ENCODE measurements at regions not wholly inside any gene's neighbourhood (a gene's known extent, or its start where the extent isn't known, plus 50 kb on each side); places are given as distances from the start of the nearest gene placed in this dataset.
"Not testable (repeated sequence)": the region's sequence is repeated elsewhere in the genome, so short reads cannot be mapped to it uniquely, and the experiment has no call there.

DNA sequence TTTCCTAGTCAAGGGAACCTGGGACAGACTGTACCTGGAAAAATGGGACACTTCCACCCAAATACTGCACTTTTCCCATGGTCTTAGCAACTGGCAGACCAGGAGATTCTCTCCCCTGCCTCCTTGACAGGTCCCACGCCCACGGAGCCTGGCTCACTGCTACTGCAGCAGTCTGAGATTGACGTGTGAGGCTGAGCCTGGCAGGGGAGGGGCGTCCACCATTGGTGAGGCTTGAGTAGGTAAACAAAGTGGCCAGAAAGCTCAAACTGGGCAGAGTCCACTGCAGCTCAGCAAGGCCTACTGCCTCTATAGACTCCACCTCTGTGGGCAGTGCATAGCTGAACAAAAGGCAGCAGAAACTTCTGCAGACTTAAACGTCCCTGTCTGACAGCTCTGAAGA is 301.4 kb downstream of the SLITRK2 start:
- ATAC-seq; DNase-seq (ENCODE audit: missing footprints); intact Hi-C loops (cut with DNase I): not testable (repeated sequence)

DNA sequence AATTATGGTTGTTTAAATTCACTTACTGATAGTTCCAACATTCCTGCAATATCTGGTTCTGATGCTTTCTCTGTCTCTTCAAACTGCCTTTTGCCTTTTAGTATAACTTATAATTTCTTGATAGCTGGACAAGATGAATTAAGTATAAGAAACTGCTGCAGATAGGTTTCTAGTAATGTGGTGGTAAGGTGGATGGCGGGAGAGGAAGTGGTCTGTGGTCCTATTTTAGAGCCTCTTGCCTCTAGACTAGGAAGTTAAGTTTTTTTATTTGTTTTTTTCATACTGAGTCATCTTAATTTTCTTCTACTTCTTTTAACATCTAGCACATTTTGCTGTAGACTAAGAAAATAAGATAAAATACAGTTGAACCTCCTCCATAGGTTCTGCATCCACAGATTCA is 310.0 kb downstream of the SLITRK2 start:
- DNase-seq (ENCODE audit: missing footprints), result no peak
- intact Hi-C loops (cut with DNase I), result no loop called here
- ATAC-seq, result no peak

DNA sequence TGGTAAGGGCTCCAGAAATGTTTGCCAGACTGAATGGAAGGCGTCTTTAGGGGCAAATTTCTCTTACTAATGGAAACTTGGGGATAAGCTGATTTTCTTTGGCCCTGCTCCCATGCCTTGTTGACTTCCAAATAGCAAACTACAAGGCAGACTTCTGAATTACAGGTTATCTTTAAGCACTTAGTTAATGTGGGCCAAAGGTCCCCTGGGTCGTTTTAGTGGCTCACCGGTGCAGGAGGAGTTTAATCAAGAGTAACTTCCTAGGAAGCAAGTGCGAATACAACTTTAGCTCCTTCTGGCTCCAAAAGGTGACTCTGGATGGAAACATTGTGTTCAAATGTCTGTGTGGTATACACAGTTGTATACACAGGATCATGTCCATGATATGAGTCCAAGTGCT is 323.6 kb downstream of the SLITRK2 start:
- DNase-seq (ENCODE audit: missing footprints) (no peak), ATAC-seq (no peak)
- intact Hi-C loops (cut with DNase I), result no loop called here

DNA sequence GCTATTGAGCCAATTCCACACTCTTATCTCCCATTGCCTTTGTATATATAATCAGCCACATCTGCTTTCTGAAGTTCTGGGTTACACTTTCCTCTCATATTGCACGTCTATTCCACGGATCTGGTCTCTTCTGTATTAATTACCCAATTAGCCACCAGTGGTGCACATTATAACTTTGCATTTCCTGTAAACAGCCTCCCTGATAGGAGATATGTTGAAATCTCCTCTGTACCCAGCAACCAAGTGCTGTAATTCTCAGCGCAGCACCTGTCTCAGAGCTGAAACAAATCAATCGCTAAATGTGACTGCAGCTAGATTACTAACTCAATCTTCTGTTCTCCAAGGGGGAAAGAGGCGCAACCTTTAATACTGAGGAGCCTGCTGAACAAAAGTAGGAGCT is 326.4 kb downstream of the SLITRK2 start:
- no peak for DNase-seq (ENCODE audit: missing footprints)
- intact Hi-C loops (cut with DNase I), result no loop called here
- ATAC-seq, result no peak

DNA sequence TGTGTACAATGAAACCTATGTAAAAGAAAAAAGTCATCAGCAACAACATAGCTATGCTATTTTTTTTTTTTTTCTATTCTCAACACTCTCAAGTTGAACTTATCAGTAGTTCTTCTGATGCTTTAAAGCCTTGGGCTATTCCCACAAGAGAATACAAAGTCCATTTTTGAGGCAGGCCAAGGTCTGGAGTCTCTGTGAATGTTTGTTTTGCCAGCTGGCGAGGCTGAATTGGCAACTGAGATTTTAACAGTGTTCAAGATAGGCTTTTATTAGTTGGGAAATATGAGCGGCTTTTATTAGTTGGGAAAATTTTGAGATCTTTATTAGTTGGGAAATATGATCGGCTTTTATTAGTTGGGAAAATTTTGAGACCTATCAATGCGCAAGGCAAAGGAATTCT is 336.6 kb downstream of the SLITRK2 start:
- intact Hi-C loops (cut with DNase I), result no loop called here
- ATAC-seq (no peak), DNase-seq (ENCODE audit: missing footprints) (no peak)

DNA sequence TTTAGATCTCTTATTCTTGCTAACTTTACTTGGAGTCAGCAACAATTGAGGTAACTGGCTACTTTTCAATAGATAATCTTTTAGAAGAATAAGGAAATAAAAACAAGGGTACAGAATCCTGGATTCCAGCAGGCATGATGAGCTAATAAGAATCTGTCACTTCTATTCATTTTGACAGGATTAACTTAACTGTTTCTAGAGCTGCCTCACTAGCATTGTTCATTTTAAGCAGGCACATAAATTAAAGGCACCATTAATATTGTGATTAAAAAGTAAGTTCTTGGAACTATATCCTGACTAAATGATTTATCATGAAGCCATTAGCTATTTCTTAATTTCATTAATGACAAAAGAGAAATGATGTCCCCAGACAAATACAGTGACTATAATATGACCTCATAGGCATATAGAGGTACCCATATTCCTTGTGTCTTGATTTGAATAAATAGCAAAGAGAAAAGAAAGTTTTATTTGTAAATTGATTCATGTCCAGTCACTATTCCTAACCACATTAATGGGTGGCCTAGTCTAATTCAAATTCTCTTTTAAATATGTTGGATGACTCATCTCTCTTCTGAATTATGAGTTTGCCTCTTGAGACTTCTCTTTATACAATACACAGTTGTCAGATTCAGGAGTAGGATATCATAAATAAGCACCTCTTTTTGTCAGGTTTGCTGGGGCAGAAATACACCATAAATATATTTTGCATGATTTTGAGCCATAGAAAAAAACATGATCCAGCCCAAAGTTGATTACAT is 343.0 kb downstream of the SLITRK2 start:
- DNase-seq (ENCODE audit: missing footprints), result no peak
- no peak for ATAC-seq
- intact Hi-C loops (cut with DNase I), result no loop called here

DNA sequence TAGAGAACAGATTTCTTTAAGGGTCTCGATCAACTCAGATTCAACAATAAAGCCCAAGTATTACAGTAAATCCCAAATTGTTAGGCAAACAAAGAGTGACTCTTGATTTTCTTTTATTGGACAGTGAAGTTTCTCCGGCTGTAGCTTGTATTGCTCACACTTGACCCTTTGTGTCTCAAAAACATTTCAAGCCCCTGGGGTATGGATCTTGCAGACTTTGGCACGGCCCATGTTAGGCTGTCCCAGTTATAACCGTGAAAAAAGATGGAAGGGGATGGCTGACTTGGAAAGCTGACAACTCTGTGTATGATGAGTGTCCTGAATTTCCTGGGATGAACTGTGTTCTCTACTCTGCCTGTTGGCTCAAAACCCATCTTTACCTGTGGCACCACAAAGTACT is 356.1 kb downstream of the SLITRK2 start:
- DNase-seq (ENCODE audit: missing footprints) (no peak), ATAC-seq (no peak)
- intact Hi-C loops (cut with DNase I), result no loop called here

DNA sequence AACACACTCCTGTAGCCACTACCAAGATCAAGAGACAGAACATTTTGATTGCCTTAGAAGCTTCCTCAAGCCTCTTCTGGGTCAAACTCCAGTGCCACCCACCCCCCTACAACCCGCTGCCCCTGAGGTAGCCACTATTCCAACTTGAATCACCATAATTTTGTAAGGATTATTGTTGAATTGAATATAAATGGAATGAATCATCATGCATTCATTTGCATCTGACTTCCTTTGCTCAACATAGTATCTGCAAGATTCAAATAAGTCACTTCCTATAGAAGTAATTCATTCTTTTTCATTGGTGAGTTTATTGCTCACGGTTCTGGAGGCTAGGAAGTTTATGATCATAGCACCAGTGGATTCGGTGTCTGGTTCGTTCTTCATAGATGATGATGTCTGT is 364.2 kb downstream of the SLITRK2 start:
- ATAC-seq (no peak), DNase-seq (ENCODE audit: missing footprints) (no peak)

DNA sequence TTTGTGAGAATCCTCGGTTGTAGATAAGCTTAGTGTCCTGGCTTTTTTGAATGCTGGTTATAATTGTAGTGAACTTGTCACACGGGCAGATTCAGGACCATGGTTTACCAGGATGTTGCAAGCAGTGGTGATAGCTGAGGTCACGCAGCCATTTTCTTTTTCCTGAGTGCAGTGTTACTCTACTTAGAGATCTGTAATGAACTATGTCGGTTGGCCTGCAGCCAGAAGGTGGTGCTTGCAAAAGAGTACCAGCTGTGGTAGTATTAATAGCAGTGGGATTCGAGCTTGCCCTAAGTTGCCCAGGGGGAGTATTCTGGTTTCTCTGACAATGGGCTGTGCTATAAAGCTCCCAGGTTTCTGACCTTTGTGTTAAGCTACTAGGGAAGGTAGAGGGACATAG is 368.9 kb downstream of the SLITRK2 start:
- ATAC-seq, result no peak
- no peak for DNase-seq (ENCODE audit: missing footprints)
- intact Hi-C loops (cut with DNase I), result no loop called here

More for the DNA sequence above, 364.2 kb downstream of the SLITRK2 start:
- intact Hi-C loops (cut with DNase I), result no loop called here

DNA sequence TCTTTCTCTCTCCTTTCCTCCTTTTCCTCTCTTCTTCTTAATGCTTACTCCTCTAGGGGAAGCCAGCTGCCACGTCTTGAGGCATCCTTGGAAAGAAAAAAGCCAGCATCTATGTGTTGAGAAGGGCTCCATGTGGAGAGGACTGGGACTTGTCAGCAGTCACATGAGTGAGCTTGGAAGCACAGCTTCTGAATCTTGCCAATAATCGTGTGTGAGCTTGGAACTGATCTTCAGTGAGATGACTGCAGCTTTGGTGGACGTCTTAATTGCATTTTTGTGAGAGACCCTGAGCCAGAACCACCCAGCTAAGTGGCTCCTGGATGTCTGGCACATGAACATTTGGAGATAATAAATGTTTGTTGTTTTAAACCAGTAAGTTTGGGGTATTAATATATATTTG is 371.7 kb downstream of the SLITRK2 start:
- intact Hi-C loops (cut with DNase I), result no loop called here
- DNase-seq (ENCODE audit: missing footprints) (no peak), ATAC-seq (no peak)

DNA sequence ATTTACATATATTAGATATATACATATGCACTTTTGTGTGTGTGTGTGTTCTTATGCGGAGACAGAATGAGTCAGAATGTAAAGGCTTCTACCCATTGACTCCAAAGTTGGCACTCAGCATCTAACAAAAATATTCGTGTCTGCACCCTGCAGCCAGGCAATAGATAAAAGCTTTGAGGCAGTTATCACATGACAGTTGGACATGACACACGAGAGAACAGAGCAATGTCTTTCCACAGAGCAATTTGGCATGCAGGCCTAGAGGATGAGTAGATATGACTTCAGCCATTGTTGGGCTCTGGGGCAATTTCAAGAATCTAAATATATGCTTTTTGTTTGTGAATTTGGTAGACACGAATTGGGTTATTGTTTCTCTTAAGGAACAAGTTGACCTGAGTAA is 391.2 kb downstream of the SLITRK2 start:
- ATAC-seq (no peak), DNase-seq (ENCODE audit: missing footprints) (no peak)

DNA sequence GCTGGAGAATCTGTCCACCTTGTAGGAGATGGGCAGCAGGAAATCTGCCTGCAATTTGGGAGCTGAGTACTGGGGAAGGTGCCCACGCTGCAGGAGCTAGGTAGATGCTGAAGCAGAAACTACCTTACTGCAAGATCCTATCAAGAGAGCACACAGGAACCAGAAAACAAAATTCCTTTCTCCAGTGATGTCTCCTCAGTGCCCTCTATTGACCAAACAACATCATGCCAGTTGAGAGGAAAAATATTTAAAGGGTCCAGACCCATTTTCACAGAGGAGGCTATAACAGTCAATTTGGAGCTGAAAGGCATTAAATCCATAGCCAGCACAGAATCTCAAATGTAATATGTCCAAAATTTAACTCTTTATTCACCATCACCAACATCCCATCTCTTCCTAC is 406.8 kb downstream of the SLITRK2 start:
- no peak for DNase-seq (ENCODE audit: missing footprints)
- intact Hi-C loops (cut with DNase I), result no loop called here

More for the DNA sequence above, 391.2 kb downstream of the SLITRK2 start:
- intact Hi-C loops (cut with DNase I), result no loop called here

DNA sequence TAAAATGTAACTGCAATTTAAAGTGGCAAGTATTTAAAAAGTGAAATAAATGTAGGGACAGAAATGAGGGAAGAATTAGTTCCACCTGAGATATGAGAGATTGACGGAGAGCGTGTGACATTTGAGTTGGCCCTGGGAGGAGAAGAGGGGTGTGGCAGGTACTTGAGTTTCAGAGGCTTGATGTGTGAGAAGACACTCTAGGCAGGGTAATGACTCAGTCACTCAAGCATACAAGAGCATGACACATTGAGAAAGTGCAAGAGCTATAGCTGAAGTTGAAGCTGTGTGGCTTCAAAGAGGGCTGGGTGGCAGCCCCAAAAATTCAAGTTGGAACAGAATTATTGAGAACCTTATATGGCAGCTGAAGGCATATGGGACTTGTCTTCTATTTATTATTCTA is 420.5 kb downstream of the SLITRK2 start:
- intact Hi-C loops (cut with DNase I), result no loop called here
- DNase-seq (ENCODE audit: missing footprints), result no peak
- ATAC-seq, result no peak

More for the DNA sequence above, 406.8 kb downstream of the SLITRK2 start:
- no peak for ATAC-seq

DNA sequence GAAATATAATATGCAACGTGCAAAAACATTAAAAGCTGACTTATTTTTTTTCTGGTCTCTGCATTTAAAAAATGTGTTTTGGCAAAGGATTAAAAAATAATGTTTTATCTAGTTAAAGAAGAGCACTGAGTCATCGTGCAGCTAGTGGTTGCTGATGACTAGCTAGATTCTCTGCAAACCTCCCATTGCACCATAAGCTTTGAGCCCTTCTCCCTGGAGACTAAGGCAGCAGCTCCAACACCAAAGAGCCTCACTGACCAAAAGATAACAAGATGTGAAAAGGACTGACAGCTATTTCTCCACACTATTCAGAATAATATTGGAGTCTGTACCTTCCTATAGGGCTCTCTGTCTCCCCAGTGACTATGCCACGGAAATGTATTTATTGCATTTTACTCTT is 424.3 kb downstream of the SLITRK2 start:
- ATAC-seq (no peak), DNase-seq (ENCODE audit: missing footprints) (no peak)
- intact Hi-C loops (cut with DNase I), result no loop called here

DNA sequence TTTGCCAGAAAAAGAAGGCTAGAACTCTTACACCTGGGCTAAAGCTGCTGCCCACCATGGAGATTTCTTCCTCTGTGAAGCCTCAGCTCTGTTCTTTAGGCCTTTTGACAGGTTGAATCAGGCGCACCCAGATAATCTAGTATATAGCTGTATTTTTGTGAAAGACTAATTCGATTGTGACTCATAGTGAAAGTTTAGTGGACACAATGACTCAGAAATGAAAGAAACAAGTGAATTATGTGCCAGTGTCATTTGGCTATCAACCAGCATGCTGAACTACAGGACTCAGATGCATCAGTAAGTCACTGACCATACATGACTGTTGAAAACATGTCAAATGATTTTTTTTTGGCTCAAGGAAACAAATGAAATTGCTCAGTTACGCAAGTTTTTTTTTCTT is 425.4 kb downstream of the SLITRK2 start:
- ATAC-seq (no peak), DNase-seq (ENCODE audit: missing footprints) (no peak)
- intact Hi-C loops (cut with DNase I), result no loop called here

DNA sequence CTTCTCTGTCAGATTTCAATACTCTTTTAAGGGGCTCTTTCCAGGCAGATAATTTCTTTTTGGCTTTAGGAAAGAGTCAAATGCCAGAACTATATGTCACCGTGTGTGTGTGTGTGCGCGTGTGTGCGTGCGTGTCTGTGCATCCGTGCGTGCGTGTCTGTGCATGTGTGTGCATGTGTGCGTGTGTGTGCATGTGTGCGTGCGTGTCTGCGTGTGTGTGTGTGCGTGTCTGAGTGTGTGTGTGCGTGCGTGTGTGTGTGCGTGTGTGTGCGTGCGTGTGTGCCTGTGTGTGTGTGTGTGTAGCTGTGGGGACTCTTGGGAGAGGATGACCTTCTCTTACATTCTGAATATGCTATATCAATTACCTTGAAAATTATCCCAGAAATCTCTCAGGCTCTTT is 441.6 kb downstream of the SLITRK2 start:
- ATAC-seq (no peak), DNase-seq (ENCODE audit: missing footprints) (no peak)
- intact Hi-C loops (cut with DNase I), result no loop called here

DNA sequence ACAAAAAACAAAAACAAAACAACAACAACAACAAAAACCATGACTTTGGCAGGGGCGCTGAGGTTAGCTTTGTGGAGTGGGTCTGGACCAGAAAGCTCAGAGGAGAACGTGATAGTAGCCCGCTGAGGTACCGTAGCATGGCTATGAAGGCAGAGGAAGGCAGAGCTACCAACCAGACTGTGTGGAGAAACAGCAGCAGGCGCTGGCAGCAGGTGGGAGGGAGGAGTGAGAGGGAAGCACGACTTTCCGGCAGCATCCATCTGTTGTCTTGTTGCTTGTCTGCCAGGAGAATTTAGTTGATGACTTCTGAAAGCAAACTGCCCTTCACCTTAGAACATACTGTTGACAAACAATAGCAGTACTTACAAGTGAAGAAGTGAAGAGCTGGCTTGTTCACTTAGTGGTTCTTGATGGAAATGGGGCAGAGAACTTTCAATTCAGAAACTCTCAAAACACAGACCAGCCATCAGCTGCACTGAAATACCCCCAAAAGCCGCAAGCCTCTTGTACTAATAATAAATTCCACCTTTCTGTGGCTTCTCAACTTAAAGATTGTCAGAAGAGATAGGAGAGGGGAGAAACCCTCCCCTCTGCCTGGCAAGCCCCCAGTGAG is 447.2 kb downstream of the SLITRK2 start:
- intact Hi-C loops (cut with DNase I), result no loop called here
- no peak for ATAC-seq
- DNase-seq (ENCODE audit: missing footprints), result no peak

DNA sequence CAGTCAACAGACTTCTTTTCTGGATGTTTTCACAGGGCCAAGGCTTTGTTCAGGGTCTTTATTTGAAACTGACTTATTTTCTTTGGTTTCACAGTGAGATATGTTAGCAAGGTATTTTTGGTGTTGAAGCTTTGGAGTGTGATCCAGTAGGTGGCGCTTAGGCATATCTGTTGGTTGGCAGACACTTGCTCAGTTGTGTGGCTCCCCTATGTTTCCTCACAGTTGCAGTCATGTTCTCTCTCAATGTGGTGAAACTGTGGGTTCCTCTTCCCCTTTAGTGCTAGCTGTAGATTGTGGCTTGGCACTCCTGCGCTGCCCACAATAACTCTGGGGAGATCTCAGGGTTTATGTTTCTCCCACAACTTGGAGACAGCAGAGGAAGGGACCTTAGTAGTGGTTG is 460.8 kb downstream of the SLITRK2 start:
- ATAC-seq (no peak), DNase-seq (ENCODE audit: missing footprints) (no peak)
- intact Hi-C loops (cut with DNase I), result no loop called here
